DMS 273 (cell line): ENCODE measurements at regions not wholly inside any gene's neighbourhood (a gene's known extent, or its start where the extent isn't known, plus 50 kb on each side); places are given as distances from the start of the nearest gene placed in this dataset.
"Not testable (repeated sequence)": the region's sequence is repeated elsewhere in the genome, so short reads cannot be mapped to it uniquely, and the experiment has no call there.

ENCODE experiments used
- DNase-seq: peaks from one replicate; lab custom pipeline; 2025; ENCODE audit not compliant: unreplicated experiment; lab: John Stamatoyannopoulos, UW

GRCh38 chrX:110511238-110511637, 152.6 kb downstream of the RTL9 start:
- DNase-seq, result no peak

- DNase-seq, result no peak
Observed at GRCh38 chrX:110512341-110512740, 153.7 kb downstream of the RTL9 start.

- DNase-seq, result no peak
Observed at GRCh38 chrX:110514509-110514908, 155.9 kb downstream of the RTL9 start.

- DNase-seq, result no peak
Observed at GRCh38 chrX:110519501-110519900, 160.9 kb downstream of the RTL9 start.

DNA sequence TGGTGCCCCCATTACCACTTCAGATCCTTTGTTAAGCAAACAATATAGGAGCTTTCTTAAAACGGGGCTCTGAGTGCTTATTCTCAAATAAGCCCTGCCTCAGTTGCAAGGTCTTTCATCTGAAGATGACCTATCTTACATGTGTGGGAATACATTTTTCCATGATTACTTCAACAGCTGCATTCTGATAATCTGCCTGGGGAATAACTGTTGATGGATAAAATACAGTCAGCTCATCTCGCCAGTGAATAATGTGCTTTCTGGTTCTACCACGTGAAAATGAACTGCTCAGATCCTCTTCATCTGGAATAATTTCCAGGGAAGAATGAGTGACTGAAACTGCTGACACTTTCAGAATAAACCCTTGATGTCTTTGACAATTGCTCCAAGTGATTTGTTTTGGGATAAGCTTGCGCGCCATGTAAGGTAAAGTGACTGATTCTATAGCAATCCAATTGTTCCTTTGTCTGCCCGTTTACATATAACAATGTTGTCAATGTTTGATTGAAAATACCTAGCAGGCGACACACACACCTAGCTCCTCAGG, 161.3 kb downstream of the RTL9 start:
- DNase-seq, result no peak

DNA sequence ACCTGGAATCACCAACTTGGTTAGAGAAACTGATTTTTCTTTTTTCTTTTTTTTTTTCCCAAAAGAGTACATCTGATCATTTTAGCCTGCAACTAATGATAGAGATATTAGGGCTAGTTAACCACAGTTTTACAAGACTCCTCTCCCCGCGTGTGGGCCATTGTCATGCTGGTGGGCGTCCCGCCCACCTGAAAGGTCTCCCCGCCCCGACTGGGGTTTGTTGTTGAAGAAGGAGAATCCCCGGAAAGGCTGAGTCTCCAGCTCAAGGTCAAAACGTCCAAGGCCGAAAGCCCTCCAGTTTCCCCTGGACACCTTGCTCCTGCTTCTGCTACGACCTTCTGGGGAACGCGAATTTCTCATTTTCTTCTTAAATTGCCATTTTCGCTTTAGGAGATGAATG, 162.0 kb downstream of the RTL9 start:
- not testable (repeated sequence) for DNase-seq

GRCh38 chrX:110531873-110532580, 173.4 kb downstream of the RTL9 start:
- DNase-seq, result no peak

DNA sequence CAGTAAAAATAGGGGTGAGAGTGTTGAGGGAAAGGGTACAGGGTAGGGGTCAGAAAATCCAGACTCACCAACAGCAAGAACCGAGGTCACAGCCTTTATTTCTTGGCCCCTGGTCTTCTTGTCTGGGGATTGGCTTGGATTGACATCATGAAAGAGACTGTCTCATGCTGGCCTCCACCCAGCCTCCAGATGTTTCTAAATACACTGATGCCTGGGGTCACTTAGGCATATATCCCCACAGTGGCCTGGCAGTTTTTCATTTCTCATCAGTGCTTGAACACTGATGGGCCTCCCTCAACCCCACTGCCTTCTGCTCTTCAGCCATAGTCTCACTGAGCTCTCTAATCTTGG, 173.9 kb downstream of the RTL9 start:
- no peak for DNase-seq

DNA sequence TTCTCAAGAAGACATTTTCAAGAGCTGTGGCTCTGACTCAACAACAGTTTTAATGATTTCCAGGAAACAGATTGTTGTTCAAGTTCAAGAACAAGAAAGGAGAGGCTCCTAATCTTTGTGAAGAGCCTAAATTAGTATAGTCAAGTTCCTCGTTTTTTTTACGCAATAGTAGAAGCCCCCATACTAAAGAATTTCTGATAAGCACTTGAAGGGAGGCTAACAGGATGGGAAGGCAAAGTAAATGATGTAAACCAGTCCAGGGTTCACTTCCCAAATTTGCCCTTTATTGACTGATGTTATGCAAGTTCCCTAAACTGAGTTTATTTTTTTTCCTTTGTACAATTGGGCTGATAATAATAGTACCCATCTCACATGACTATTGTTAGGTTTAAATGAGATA, 178.2 kb downstream of the RTL9 start:
- no peak for DNase-seq

- DNase-seq, result no peak
Observed at GRCh38 chrX:110541266-110541665, 182.6 kb downstream of the RTL9 start.

- DNase-seq, result not testable (repeated sequence)
Observed at GRCh38 chrX:110550854-110551253, 192.2 kb downstream of the RTL9 start.

GRCh38 chrX:110557864-110558263, 199.2 kb downstream of the RTL9 start:
- DNase-seq, result peak; percentile 4

GRCh38 chrX:110558406-110558805, 199.8 kb downstream of the RTL9 start:
- no peak for DNase-seq

DNA sequence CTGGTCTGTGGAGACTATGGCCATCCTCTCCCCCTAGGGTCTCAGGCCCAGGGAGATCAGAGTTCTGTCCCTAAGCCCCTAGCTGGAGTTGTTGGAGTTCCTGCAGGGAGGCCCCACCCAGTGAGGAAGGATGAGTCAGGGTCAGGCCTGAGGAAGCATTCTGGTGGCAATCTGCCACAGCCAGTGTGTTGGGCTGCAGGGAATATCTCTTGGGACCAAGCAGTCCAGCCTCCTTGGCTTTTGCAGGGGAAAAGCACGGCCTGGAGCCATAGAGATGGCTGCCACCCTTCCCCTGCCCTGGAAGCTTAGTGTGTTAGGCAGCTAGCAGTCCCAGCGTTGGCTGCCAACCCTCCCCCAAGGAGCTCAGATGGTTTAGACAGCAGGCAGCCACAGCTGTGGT, 202.4 kb downstream of the RTL9 start:
- no peak for DNase-seq

GRCh38 chrX:110563282-110563681, 204.6 kb downstream of the RTL9 start:
- DNase-seq, result no peak

DNA sequence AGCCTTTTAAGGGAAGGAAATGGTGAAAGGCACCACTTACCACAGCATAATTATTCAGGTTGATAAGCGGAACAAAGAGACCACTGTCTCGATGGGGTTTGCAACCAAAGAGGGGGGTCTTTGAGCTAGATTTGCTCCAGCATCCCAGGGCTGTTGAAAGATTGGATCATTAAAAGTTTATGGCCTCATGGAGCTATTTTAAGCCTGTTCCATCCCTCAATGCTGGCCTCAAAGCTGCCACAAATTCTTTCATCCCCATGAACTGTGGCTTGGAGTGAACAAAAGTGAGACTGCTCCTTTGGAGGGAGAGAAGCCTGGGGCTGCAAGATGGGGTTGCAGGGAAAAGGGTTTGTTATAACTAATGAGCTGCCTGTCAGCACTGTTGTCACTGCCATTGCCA, 209.8 kb downstream of the RTL9 start:
- no peak for DNase-seq

DNA sequence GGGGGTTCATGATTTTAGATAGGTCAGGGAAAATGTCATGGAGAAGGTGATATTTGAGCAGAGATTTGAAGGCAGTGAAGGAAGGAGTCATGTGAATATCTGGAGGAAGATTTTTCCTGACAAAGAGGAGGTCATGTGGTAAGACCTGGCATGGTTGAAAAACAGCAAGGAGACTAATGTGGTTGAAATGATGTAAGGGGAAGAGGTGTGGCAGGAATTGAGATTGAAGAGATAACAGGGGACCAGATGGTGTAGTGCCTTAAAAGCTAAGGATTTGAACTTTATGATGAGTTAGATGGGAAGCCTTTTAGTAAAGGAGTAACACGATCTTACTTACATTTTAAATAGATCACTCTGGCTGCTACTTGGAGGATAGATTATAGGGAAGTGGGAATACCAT, 210.9 kb downstream of the RTL9 start:
- peak; percentile 60 for DNase-seq

- no peak for DNase-seq
Observed at GRCh38 chrX:110578270-110578669, 217.3 kb downstream of the CHRDL1 start.

DNA sequence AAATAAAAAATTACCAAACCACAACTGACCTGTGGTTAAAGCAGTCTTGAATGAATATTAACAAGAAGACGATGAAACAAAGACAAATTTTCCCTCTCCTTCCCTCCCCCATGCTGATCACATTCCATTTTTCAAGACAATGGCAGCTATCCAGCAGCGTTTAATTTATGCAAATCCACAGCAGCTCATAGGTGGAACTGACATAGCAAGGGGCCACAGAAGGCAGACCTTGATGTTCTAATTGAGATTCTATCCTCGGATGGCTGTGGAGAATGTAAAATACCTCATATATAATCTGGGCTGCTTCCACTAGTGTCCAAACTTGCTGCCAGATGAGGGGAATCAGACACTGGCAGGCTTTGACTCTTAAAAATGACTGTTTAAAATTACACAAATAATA, 211.5 kb downstream of the CHRDL1 start:
- peak; percentile 9 for DNase-seq

DNA sequence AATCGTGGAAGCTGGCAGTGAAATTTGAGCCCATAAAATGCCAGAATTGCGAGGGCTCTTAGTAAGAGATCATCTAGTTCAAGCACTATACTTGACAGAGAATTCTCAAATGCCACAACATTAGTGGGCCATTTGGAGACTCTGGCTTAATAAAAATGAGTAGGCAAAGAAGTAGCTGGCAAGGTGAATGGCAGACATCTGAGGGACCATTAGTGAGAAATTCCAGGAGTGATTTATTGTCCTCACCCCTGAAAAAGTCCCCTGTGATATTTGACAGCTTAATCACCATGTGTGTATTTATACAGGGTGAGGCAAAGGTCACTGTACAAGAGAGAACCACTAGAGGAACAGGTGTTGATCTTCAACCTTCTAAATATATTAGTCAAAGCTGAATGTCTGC, 207.5 kb downstream of the CHRDL1 start:
- peak; percentile 26 for DNase-seq

DNA sequence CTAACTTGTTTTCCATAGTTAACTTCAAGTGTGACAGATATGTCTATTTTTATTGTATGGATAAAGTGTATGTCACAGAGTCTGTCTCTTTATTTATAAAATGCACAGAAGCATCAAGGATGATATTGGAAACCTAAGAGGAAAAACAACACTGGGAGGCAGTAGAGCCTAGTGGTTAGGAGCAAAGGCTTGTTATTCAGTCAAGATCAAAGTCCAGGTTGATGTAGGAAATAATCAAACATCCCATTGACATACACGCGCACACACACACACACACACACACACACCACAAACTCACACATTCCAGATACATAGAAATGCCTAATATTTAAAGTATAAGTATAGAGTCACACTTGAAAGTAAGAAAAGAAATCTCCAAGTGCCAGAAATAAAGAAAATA, 206.8 kb downstream of the CHRDL1 start:
- no peak for DNase-seq

GRCh38 chrX:110600745-110601310, 194.8 kb downstream of the CHRDL1 start:
- DNase-seq, result no peak

DNA sequence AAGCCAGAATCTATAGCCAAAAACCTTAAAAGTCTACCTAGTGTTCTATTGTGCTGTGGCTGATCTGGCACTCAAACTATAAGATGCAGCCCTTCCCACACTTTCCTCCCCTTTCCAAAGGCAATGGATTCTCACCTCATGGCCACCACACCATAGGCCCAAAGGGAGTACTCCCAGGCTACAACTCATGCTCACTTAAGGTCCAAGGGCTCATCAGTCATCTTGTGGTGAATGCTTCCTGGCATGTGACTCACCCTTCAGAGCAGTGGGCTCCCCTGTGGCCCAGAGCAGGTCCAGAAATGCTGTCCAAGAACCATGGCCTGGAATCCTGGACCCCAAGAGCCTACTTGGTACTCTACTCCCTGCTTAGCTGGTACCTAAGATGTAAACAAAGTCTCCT, 181.0 kb downstream of the CHRDL1 start:
- DNase-seq, result no peak
